ENCODE measurements at regions not wholly inside any gene's neighbourhood (a gene's known extent, or its start where the extent isn't known, plus 50 kb on each side); places are given as distances from the start of the nearest gene placed in this dataset.

- POLR2A ChIA-PET: no interaction called here
- BruUV-seq (replicated peaks): no TSS peak
- Histone ChIP-seq H3K4me3 (ENCODE audit: low read depth in 2 of 2, low read length in 2 of 2) (no peak overlapping the region), H3K36me3 (ENCODE audit: control insufficient read depth, insufficient read depth, low read length) (no peaks in the 10 kb centered on the region), H3K4me1 (ENCODE audit: control insufficient read depth, insufficient read depth, low read length) (no peaks in the 10 kb centered on the region), H3K9me3 (ENCODE audit: control insufficient read depth, insufficient read depth, low read depth, low read length) (no peaks in the 10 kb centered on the region), H3K27me3 (ENCODE audit: control insufficient read depth, insufficient read depth, low read length) (peaks cover 6% of the 10 kb centered on the region; the same call in 1 of the 2 replicates), H3K27ac (ENCODE audit: low read length) (no peak overlapping the region)
- no peak for TF ChIP-seq SIN3A (IDR thresholded peaks at IDR 0.05; ENCODE audit: borderline replicate concordance, insufficient read depth, low read depth, low read length)
- TF ChIP-seq TCF7L2 (IDR thresholded peaks at IDR 0.05; ENCODE audit: low read depth, low read length): no peak
- TF ChIP-seq CTCF (IDR thresholded peaks at IDR 0.05): no peak
- no peak for TF ChIP-seq REST (IDR thresholded peaks at IDR 0.05; ENCODE audit: insufficient read depth in 1 of 2, low read depth in 2 of 2, low read length in 1 of 2)
- TF ChIP-seq POLR2AphosphoS5 (IDR thresholded peaks at IDR 0.05; ENCODE audit: low read depth, low read length): no peak
- DNase-seq (ENCODE audit: low read depth, low spot score) (no peak), ATAC-seq (no peak)
- in situ Hi-C loops (cut with HindIII; ENCODE audit: low pct_unique_long_range_greater_than_20kb, low sequenced_read_pairs) (no loop called here), intact Hi-C loops (cut with micrococcal nuclease; ENCODE audit: unreplicated experiment) (no loop called here)
- CTCF ChIA-PET: no interaction called here
Observed at GRCh38 chr15:69891070-69891536, 206.6 kb downstream of the TLE3 start.

GRCh38 chr15:69891606-69892005, 206.1 kb downstream of the TLE3 start:
- POLR2A ChIA-PET: no interaction called here
- in situ Hi-C loops (cut with HindIII; ENCODE audit: low pct_unique_long_range_greater_than_20kb, low sequenced_read_pairs) (no loop called here), intact Hi-C loops (cut with micrococcal nuclease; ENCODE audit: unreplicated experiment) (no loop called here)
- no peak overlapping the region for H3K4me3 ChIP-seq (ENCODE audit: low read depth in 2 of 2, low read length in 2 of 2)
- ATAC-seq (no peak), DNase-seq (ENCODE audit: low read depth, low spot score) (no peak)
- peaks cover 6% of the 10 kb centered on the region; the same call in 1 of the 2 replicates for H3K27me3 ChIP-seq (ENCODE audit: control insufficient read depth, insufficient read depth, low read length)
- H3K36me3 ChIP-seq (ENCODE audit: control insufficient read depth, insufficient read depth, low read length): no peaks in the 10 kb centered on the region
- CTCF ChIA-PET: no interaction called here
- BruUV-seq (replicated peaks): no TSS peak
- H3K4me1 ChIP-seq (ENCODE audit: control insufficient read depth, insufficient read depth, low read length): no peaks in the 10 kb centered on the region
- H3K27ac ChIP-seq (ENCODE audit: low read length): no peak overlapping the region
- no peak for TF ChIP-seq POLR2AphosphoS5 (IDR thresholded peaks at IDR 0.05; ENCODE audit: low read depth, low read length)
- H3K9me3 ChIP-seq (ENCODE audit: control insufficient read depth, insufficient read depth, low read depth, low read length): no peaks in the 10 kb centered on the region

- in situ Hi-C loops (cut with HindIII; ENCODE audit: low pct_unique_long_range_greater_than_20kb, low sequenced_read_pairs) (no loop called here), intact Hi-C loops (cut with micrococcal nuclease; ENCODE audit: unreplicated experiment) (no loop called here)
- H3K27me3 ChIP-seq (ENCODE audit: control insufficient read depth, insufficient read depth, low read length): peaks cover 9% of the 10 kb centered on the region; the same call in 1 of the 2 replicates
- no peak for ATAC-seq
- no peaks in the 10 kb centered on the region for H3K4me1 ChIP-seq (ENCODE audit: control insufficient read depth, insufficient read depth, low read length)
- no peak overlapping the region for H3K27ac ChIP-seq (ENCODE audit: low read length)
- CTCF ChIA-PET: no interaction called here
- TF ChIP-seq SIN3A (IDR thresholded peaks at IDR 0.05; ENCODE audit: borderline replicate concordance, insufficient read depth, low read depth, low read length) (no peak), POLR2AphosphoS5 (IDR thresholded peaks at IDR 0.05; ENCODE audit: low read depth, low read length) (no peak), TCF7L2 (IDR thresholded peaks at IDR 0.05; ENCODE audit: low read depth, low read length) (no peak), REST (IDR thresholded peaks at IDR 0.05; ENCODE audit: insufficient read depth in 1 of 2, low read depth in 2 of 2, low read length in 1 of 2) (no peak), CTCF (IDR thresholded peaks at IDR 0.05) (no peak)
- H3K4me3 ChIP-seq (ENCODE audit: low read depth in 2 of 2, low read length in 2 of 2): no peak overlapping the region
- POLR2A ChIA-PET: no interaction called here
- no peak for DNase-seq (ENCODE audit: low read depth, low spot score)
- BruUV-seq (replicated peaks): no TSS peak
- H3K9me3 ChIP-seq (ENCODE audit: control insufficient read depth, insufficient read depth, low read depth, low read length): no peaks in the 10 kb centered on the region
- no peaks in the 10 kb centered on the region for H3K36me3 ChIP-seq (ENCODE audit: control insufficient read depth, insufficient read depth, low read length)
Observed at GRCh38 chr15:69892351-69892750, 205.4 kb downstream of the TLE3 start.
